SK-N-SH treated with all-trans-retinoic acid at 6 μM for 48 hours (cell line): ENCODE measurements at regions not wholly inside any gene's neighbourhood (a gene's known extent, or its start where the extent isn't known, plus 50 kb on each side); places are given as distances from the start of the nearest gene placed in this dataset.

Experiments
- ATAC-seq: fragments of 200-7000 bp; cut with Tn5 transposase; 3 replicates; pipeline ENCODE4 v1.9.1; 2020; ENCODE audit warnings: mild to moderate bottlenecking, moderate library complexity
- ARNTL ChIP-seq: fragments of 450-650 bp; formaldehyde crosslinking; IDR thresholded peaks from 2 replicates; pipeline ENCODE4 v1.5.0; 2020; ENCODE audit warnings: low read depth, mild to moderate bottlenecking, moderate library complexity, borderline replicate concordance
- BACH2 ChIP-seq: fragments of 250-450 bp; sonication (Bioruptor Pico); IDR thresholded peaks from 2 replicates; pipeline ENCODE4 v1.9.0; 2021; ENCODE audit warnings: mild to moderate bottlenecking, borderline replicate concordance
- CSDC2 ChIP-seq: fragments of 250-450 bp; sonication (Bioruptor Pico); IDR thresholded peaks from 2 replicates; pipeline ENCODE4 v1.5.0; 2020; ENCODE audit warnings: mild to moderate bottlenecking, moderate library complexity
- ESRRG ChIP-seq: fragments of 250-450 bp; sonication (Bioruptor Pico); IDR thresholded peaks from 2 replicates; pipeline ENCODE4 v1.6.1; 2021; ENCODE audit warnings: mild to moderate bottlenecking
- GLIS3 ChIP-seq: fragments of 250-450 bp; sonication (Bioruptor Pico); IDR thresholded peaks from 2 replicates; pipeline ENCODE4 v1.5.0; 2020; ENCODE audit warnings: mild to moderate bottlenecking, moderate library complexity
- ISL1 ChIP-seq: fragments of 250-450 bp; sonication (Bioruptor Pico); IDR thresholded peaks from 2 replicates; pipeline ENCODE4 v2.1.2; 2022; ENCODE audit warnings: mild to moderate bottlenecking, moderate library complexity
- OSR1 ChIP-seq: fragments of 250-450 bp; sonication (Bioruptor Pico); IDR thresholded peaks from 2 replicates; pipeline ENCODE4 v1.8.0; 2022; ENCODE audit warnings: moderate library complexity, mild to moderate bottlenecking, inconsistent platforms
- PPARA ChIP-seq: fragments of 250-450 bp; sonication (Bioruptor Pico); IDR thresholded peaks from 2 replicates; pipeline ENCODE4 v1.5.0; 2020; ENCODE audit warnings: mild to moderate bottlenecking, borderline replicate concordance
- SNAI2 ChIP-seq: fragments of 250-450 bp; sonication (Bioruptor Pico); IDR thresholded peaks from 2 replicates; pipeline ENCODE4 v1.5.0; 2020; ENCODE audit warnings: mild to moderate bottlenecking, moderate library complexity
- TCF4 ChIP-seq: fragments of 250-450 bp; sonication (Bioruptor Pico); IDR thresholded peaks from 2 replicates; pipeline ENCODE4 v1.8.0; 2021; ENCODE audit warnings: mild to moderate bottlenecking, moderate library complexity, borderline replicate concordance
- TOX ChIP-seq: fragments of 250-450 bp; sonication (Bioruptor Pico); IDR thresholded peaks from 2 replicates; pipeline ENCODE4 v1.8.0; 2021; ENCODE audit warnings: mild to moderate bottlenecking, moderate library complexity, borderline replicate concordance
- ZC3H10 ChIP-seq: fragments of 250-450 bp; sonication (Bioruptor Pico); IDR thresholded peaks from 2 replicates; pipeline ENCODE4 v1.5.1; 2021; ENCODE audit warnings: mild to moderate bottlenecking, moderate library complexity
- ZFP3 ChIP-seq: fragments of 250-450 bp; sonication (Bioruptor Pico); IDR thresholded peaks from 2 replicates; pipeline ENCODE4 v1.5.0; 2020; ENCODE audit warnings: mild to moderate bottlenecking, moderate library complexity
- ZFP30 ChIP-seq: fragments of 450-650 bp; formaldehyde crosslinking; IDR thresholded peaks from 2 replicates; pipeline ENCODE4 v1.5.0; 2022; ENCODE audit warnings: mild to moderate bottlenecking, moderate library complexity
- ZNF565 ChIP-seq: fragments of 450-650 bp; formaldehyde crosslinking; conservative IDR thresholded peaks from 2 replicates; pipeline ENCODE4 v1.5.0; 2020; ENCODE audit warnings: low read depth, mild to moderate bottlenecking, moderate library complexity
- ZNF8 ChIP-seq: fragments of 450-650 bp; formaldehyde crosslinking; IDR thresholded peaks from 2 replicates; pipeline ENCODE4 v1.5.0; 2020; ENCODE audit warnings: mild to moderate bottlenecking, moderate library complexity
- TF ChIP-seq, protein P1 (sequence below): fragments of 250-450 bp; sonication (Bioruptor Pico); IDR thresholded peaks from 2 replicates; pipeline ENCODE4 v1.8.0; 2021; ENCODE audit warnings: low read depth, mild to moderate bottlenecking, moderate library complexity, borderline replicate concordance
- TF ChIP-seq, protein P2 (sequence below): fragments of 250-450 bp; sonication (Bioruptor Pico); IDR thresholded peaks from 2 replicates; pipeline ENCODE4 v1.5.1; 2020; ENCODE audit warnings: low read depth, mild to moderate bottlenecking, moderate library complexity
- TF ChIP-seq, protein P3 (sequence below): fragments of 250-450 bp; sonication (Bioruptor Pico); IDR thresholded peaks from 2 replicates; pipeline ENCODE4 v1.5.1; 2021; ENCODE audit warnings: mild to moderate bottlenecking, moderate library complexity
- TF ChIP-seq, protein P4 (sequence below): fragments of 250-450 bp; sonication (Bioruptor Pico); IDR thresholded peaks from 2 replicates; pipeline ENCODE4 v1.8.0; 2020; ENCODE audit warnings: mild to moderate bottlenecking, moderate library complexity, borderline replicate concordance
- TF ChIP-seq, protein P5 (sequence below): fragments of 250-450 bp; sonication (Bioruptor Pico); IDR thresholded peaks from 2 replicates; pipeline ENCODE4 v1.5.0; 2020; ENCODE audit warnings: mild to moderate bottlenecking, moderate library complexity

DNA sequence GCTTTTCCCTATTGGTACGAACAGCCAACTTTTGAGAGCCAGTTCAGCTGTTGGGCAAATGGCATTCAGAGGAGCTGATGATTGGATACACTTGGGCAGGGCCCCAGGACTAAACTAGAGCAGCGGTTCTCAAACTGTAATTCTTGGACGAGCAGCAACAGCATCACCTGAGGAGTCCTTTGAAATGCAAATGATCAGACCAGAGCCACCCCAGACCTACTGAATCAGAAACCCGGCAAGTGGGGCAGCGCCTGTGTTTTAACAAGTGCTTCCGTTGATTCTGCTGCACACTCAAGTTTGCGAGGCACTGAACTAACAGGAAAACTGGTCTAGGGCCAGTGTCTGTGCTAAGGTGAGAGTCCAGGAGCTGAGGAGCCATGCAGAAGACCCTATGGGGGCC lies 239.7 kb downstream of the UACA start:
- no peak for ATAC-seq
- TF ChIP-seq, protein P1, sequence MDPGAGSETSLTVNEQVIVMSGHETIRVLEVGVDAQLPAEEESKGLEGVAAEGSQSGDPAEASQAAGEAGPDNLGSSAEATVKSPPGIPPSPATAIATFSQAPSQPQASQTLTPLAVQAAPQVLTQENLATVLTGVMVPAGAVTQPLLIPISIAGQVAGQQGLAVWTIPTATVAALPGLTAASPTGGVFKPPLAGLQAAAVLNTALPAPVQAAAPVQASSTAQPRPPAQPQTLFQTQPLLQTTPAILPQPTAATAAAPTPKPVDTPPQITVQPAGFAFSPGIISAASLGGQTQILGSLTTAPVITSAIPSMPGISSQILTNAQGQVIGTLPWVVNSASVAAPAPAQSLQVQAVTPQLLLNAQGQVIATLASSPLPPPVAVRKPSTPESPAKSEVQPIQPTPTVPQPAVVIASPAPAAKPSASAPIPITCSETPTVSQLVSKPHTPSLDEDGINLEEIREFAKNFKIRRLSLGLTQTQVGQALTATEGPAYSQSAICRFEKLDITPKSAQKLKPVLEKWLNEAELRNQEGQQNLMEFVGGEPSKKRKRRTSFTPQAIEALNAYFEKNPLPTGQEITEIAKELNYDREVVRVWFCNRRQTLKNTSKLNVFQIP (CRISPR knock-in tag): no peak
- TF ChIP-seq SNAI2 (CRISPR knock-in tag) (no peak), OSR1 (no peak), TCF4 (CRISPR knock-in tag) (no peak), ZNF565 (CRISPR knock-in tag) (no peak), ARNTL (CRISPR knock-in tag) (no peak), PPARA (CRISPR knock-in tag) (no peak), ESRRG (CRISPR knock-in tag) (no peak), TOX (CRISPR knock-in tag) (no peak), ISL1 (CRISPR knock-in tag) (no peak), ZC3H10 (CRISPR knock-in tag) (no peak)
- TF ChIP-seq, protein P2, sequence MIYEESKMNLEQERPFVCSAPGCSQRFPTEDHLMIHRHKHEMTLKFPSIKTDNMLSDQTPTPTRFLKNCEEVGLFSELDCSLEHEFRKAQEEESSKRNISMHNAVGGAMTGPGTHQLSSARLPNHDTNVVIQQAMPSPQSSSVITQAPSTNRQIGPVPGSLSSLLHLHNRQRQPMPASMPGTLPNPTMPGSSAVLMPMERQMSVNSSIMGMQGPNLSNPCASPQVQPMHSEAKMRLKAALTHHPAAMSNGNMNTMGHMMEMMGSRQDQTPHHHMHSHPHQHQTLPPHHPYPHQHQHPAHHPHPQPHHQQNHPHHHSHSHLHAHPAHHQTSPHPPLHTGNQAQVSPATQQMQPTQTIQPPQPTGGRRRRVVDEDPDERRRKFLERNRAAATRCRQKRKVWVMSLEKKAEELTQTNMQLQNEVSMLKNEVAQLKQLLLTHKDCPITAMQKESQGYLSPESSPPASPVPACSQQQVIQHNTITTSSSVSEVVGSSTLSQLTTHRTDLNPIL (CRISPR knock-in tag): no peak

DNA sequence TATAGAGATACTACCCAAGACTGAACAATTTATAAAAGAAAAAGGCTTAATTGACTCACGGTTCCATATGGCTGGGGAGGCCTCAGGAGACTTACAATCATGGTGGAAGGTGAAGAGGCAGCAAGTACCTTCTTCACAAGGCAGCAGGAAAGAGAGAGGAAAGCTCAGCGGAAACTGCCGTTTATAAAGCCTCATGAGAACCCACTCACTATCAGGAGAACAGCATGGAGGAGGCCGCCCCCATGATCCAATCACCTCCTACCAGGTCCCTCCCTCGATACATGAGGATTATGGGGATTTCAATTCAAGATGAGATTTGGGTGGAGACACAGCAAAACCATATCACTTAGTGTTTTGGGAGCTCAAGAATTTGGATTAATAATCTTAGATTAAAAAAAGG lies 240.2 kb downstream of the UACA start:
- no peak for ATAC-seq
- TF ChIP-seq, protein P3, sequence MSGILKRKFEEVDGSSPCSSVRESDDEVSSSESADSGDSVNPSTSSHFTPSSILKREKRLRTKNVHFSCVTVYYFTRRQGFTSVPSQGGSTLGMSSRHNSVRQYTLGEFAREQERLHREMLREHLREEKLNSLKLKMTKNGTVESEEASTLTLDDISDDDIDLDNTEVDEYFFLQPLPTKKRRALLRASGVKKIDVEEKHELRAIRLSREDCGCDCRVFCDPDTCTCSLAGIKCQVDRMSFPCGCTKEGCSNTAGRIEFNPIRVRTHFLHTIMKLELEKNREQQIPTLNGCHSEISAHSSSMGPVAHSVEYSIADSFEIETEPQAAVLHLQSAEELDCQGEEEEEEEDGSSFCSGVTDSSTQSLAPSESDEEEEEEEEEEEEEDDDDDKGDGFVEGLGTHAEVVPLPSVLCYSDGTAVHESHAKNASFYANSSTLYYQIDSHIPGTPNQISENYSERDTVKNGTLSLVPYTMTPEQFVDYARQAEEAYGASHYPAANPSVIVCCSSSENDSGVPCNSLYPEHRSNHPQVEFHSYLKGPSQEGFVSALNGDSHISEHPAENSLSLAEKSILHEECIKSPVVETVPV (CRISPR knock-in tag): no peak
- TF ChIP-seq SNAI2 (CRISPR knock-in tag) (no peak), TCF4 (CRISPR knock-in tag) (no peak), ZFP3 (CRISPR knock-in tag) (no peak), PPARA (CRISPR knock-in tag) (no peak), TOX (CRISPR knock-in tag) (no peak), BACH2 (CRISPR knock-in tag) (no peak), ZNF8 (no peak), OSR1 (no peak), CSDC2 (CRISPR knock-in tag) (no peak), GLIS3 (no peak), ISL1 (CRISPR knock-in tag) (no peak), ESRRG (CRISPR knock-in tag) (no peak), ZC3H10 (CRISPR knock-in tag) (no peak), ZFP30 (CRISPR knock-in tag) (no peak)
- TF ChIP-seq, protein P2 (CRISPR knock-in tag): no peak
- TF ChIP-seq, protein P4, sequence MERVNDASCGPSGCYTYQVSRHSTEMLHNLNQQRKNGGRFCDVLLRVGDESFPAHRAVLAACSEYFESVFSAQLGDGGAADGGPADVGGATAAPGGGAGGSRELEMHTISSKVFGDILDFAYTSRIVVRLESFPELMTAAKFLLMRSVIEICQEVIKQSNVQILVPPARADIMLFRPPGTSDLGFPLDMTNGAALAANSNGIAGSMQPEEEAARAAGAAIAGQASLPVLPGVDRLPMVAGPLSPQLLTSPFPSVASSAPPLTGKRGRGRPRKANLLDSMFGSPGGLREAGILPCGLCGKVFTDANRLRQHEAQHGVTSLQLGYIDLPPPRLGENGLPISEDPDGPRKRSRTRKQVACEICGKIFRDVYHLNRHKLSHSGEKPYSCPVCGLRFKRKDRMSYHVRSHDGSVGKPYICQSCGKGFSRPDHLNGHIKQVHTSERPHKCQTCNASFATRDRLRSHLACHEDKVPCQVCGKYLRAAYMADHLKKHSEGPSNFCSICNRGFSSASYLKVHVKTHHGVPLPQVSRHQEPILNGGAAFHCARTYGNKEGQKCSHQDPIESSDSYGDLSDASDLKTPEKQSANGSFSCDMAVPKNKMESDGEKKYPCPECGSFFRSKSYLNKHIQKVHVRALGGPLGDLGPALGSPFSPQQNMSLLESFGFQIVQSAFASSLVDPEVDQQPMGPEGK (CRISPR knock-in tag): no peak
- TF ChIP-seq, protein P5, sequence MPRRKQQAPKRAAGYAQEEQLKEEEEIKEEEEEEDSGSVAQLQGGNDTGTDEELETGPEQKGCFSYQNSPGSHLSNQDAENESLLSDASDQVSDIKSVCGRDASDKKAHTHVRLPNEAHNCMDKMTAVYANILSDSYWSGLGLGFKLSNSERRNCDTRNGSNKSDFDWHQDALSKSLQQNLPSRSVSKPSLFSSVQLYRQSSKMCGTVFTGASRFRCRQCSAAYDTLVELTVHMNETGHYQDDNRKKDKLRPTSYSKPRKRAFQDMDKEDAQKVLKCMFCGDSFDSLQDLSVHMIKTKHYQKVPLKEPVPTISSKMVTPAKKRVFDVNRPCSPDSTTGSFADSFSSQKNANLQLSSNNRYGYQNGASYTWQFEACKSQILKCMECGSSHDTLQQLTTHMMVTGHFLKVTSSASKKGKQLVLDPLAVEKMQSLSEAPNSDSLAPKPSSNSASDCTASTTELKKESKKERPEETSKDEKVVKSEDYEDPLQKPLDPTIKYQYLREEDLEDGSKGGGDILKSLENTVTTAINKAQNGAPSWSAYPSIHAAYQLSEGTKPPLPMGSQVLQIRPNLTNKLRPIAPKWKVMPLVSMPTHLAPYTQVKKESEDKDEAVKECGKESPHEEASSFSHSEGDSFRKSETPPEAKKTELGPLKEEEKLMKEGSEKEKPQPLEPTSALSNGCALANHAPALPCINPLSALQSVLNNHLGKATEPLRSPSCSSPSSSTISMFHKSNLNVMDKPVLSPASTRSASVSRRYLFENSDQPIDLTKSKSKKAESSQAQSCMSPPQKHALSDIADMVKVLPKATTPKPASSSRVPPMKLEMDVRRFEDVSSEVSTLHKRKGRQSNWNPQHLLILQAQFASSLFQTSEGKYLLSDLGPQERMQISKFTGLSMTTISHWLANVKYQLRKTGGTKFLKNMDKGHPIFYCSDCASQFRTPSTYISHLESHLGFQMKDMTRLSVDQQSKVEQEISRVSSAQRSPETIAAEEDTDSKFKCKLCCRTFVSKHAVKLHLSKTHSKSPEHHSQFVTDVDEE (CRISPR knock-in tag): no peak
- TF ChIP-seq, all 23 proteins: peak for 0
